OCI-LY3 (cell line): ENCODE measurements at regions not wholly inside any gene's neighbourhood (a gene's known extent, or its start where the extent isn't known, plus 50 kb on each side); places are given as distances from the start of the nearest gene placed in this dataset.

Experiments used
- H2AFZ ChIP-seq: fragments of 200-600, 300-600 bp; shearing (Covaris generic); 2 replicates; pipeline ENCODE4 v1.6.0; 2014; ENCODE audit warnings: antibody characterized with exemption, low read depth, low read length
- H3K27ac ChIP-seq: fragments of 200-600, 300-600 bp; sonication (generic); 2 replicates; pipeline ENCODE4 v1.5.1; 2014; ENCODE audit warnings: mild to moderate bottlenecking, low read length, moderate library complexity, mixed read lengths
- H3K27me3 ChIP-seq: fragments of 200-600, 300-600 bp; sonication (generic); 2 replicates; pipeline ENCODE4 v1.6.1; 2014; ENCODE audit warnings: low read depth, low read length, mixed read lengths
- H3K36me3 ChIP-seq: fragments of 200-600, 300-600 bp; sonication (generic); replicated peaks from 2 replicates; pipeline ENCODE3; 2014; ENCODE audit warnings: low read depth, low read length, mixed read lengths
- H3K4me1 ChIP-seq: fragments of 300-600, 200-600 bp; sonication (generic); 2 replicates; pipeline ENCODE4 v1.6.1; 2014; ENCODE audit warnings: low read length, mixed read lengths
- H3K4me2 ChIP-seq: fragments of 200-600, 300-600 bp; sonication (generic); 2 replicates; pipeline ENCODE4 v1.6.1; 2014; ENCODE audit warnings: low read length, mixed read lengths
- H3K4me3 ChIP-seq: fragments of 300-600, 200-600 bp; sonication (generic); 2 replicates; pipeline ENCODE4 v1.5.1; 2014; ENCODE audit warnings: antibody characterized with exemption, mild to moderate bottlenecking, low read length, moderate library complexity
- H3K79me2 ChIP-seq: fragments of 300-600, 200-600 bp; shearing (Covaris generic); 2 replicates; pipeline ENCODE4 v1.6.1; 2014; ENCODE audit warnings: mild to moderate bottlenecking, low read length, mixed read lengths
- H3K9ac ChIP-seq: fragments of 300-600, 200-600 bp; shearing (Covaris generic); 2 replicates; pipeline ENCODE4 v1.6.0; 2014; ENCODE audit warnings: mild to moderate bottlenecking, low read length, moderate library complexity
- H3K9me3 ChIP-seq: fragments of 200-600, 300-600 bp; shearing (Covaris generic); 2 replicates; pipeline ENCODE4 v1.6.1; 2014; ENCODE audit warnings: low read length, mixed read lengths; ENCODE audit not compliant: insufficient read depth
- H4K20me1 ChIP-seq: fragments of 200-600, 300-600 bp; sonication (generic); 2 replicates; pipeline ENCODE4 v1.6.1; 2016; ENCODE audit warnings: low read length, mixed read lengths; ENCODE audit not compliant: insufficient read depth
- EZH2phosphoT487 ChIP-seq: fragments of 200-600 bp; shearing (Covaris generic); IDR thresholded peaks from 2 replicates; pipeline ENCODE4 v1.6.1; 2018; ENCODE audit warnings: antibody characterized with exemption, mixed run types, low read depth
- TF ChIP-seq, protein P1 (sequence below): fragments of 200-600, 300-600 bp; sonication (generic); IDR thresholded peaks from 2 replicates; pipeline ENCODE4 v1.5.1; 2014; ENCODE audit warnings: antibody characterized with exemption, low read length, low read depth

DNA sequence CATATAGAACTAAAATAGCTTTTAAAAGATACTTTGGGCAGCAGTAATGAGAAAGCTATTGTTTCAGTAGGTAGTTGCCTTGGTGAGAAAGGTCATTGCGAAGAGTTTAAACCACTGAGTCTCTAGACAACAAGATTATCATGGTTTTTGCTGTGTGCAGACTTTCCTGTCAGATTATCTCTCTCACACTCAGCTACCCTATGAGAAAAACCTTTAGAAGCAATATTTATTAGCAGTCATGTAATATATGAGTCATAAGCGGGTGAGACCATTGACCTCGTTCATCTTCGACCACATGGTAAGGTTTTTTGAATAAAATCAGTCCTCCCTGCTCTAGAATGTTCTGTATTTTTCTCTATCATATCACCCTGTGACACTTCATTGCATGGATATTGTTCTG lies 59.9 kb downstream of the GPR65 start:
- TF ChIP-seq, protein P1, sequence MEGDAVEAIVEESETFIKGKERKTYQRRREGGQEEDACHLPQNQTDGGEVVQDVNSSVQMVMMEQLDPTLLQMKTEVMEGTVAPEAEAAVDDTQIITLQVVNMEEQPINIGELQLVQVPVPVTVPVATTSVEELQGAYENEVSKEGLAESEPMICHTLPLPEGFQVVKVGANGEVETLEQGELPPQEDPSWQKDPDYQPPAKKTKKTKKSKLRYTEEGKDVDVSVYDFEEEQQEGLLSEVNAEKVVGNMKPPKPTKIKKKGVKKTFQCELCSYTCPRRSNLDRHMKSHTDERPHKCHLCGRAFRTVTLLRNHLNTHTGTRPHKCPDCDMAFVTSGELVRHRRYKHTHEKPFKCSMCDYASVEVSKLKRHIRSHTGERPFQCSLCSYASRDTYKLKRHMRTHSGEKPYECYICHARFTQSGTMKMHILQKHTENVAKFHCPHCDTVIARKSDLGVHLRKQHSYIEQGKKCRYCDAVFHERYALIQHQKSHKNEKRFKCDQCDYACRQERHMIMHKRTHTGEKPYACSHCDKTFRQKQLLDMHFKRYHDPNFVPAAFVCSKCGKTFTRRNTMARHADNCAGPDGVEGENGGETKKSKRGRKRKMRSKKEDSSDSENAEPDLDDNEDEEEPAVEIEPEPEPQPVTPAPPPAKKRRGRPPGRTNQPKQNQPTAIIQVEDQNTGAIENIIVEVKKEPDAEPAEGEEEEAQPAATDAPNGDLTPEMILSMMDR: no peak
- no peak for TF ChIP-seq EZH2phosphoT487
- no peak overlapping the region for H3K27ac ChIP-seq
- H2AFZ ChIP-seq: no peak overlapping the region

DNA sequence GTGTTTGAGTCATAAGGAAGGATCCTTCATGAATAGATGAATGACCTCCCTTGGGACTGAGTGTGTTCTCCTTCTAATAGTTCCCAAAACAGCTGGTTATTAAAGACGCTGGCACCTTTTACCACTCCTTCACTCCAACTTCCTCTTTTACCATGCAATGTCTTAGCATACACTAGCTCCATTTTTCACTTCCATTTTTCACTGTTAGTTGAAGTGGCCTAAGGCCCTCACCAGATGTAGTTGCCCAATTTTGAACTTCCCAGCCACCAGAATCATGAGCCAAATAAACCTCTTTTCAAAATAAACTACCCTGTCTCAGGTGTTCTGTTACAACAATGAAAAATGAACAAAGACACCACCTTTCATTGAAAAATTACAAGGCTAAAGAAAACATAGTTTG lies 64.7 kb downstream of the GPR65 start:
- Histone ChIP-seq H3K27ac (no peak overlapping the region), H3K4me2 (no peak overlapping the region), H3K79me2 (no peaks in the 10 kb centered on the region), H2AFZ (no peak overlapping the region), H3K27me3 (no peaks in the 10 kb centered on the region), H3K9me3 (peaks cover 25% of the 10 kb centered on the region), H3K4me3 (no peak overlapping the region), H3K36me3 (peaks cover 10% of the 10 kb centered on the region), H4K20me1 (no peaks in the 10 kb centered on the region), H3K4me1 (no peaks in the 10 kb centered on the region), H3K9ac (no peak overlapping the region)
- no peak for TF ChIP-seq EZH2phosphoT487
- TF ChIP-seq, protein P1: no peak

More for the DNA sequence above, 59.9 kb downstream of the GPR65 start:
- no peaks in the 10 kb centered on the region for H3K27me3 ChIP-seq
- no peak overlapping the region for H3K4me2 ChIP-seq
- H3K4me3 ChIP-seq: no peak overlapping the region
- H3K4me1 ChIP-seq: no peaks in the 10 kb centered on the region
- H4K20me1 ChIP-seq: no peaks in the 10 kb centered on the region
- peaks cover 5% of the 10 kb centered on the region for H3K36me3 ChIP-seq
- H3K9me3 ChIP-seq: peaks cover 6% of the 10 kb centered on the region; the same call in 1 of the 2 replicates
- H3K79me2 ChIP-seq: no peaks in the 10 kb centered on the region
- no peak overlapping the region for H3K9ac ChIP-seq

DNA sequence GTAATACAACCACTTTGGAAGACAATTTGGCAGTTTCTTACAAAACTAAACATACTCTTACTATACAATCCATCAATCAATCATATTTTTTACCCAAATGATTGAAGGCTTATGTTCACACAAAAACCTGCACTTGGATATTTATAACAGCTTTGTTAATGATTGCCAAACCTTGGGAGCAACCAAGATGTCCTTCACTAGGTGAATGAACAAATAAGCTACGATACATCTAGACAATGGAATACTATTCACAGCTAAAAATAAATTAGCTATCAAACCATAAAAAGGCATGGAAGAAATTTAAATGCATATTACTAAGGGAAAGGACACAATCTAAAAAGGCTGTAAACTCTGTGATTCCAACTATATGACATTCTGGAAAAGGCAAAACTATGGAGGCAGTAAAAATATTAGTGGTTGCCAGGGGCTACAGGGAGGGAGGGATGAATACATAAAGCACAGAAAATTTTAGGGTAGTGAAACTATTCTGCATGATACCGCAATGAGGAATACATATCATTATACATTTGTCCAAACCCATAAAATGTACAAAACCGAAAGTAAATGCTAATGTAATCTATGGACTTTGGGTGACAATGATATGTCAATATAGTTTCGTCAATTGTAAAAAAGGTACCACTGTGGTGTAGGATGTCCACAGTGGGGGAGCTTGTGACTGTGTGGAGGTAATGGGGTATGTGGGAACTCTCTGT lies 70.5 kb downstream of the GPR65 start:
- Histone ChIP-seq H3K27ac (no peak overlapping the region), H3K4me1 (peaks cover 13% of the 10 kb centered on the region), H3K9ac (no peak overlapping the region), H3K27me3 (no peaks in the 10 kb centered on the region), H3K79me2 (no peaks in the 10 kb centered on the region), H3K4me3 (no peak overlapping the region), H3K36me3 (peaks cover under 1% of the 10 kb centered on the region), H4K20me1 (no peaks in the 10 kb centered on the region), H3K4me2 (peak overlapping the region; percentile 25), H3K9me3 (peaks cover 13% of the 10 kb centered on the region), H2AFZ (no peak overlapping the region)
- TF ChIP-seq, protein P1: no peak
- TF ChIP-seq EZH2phosphoT487: no peak

DNA sequence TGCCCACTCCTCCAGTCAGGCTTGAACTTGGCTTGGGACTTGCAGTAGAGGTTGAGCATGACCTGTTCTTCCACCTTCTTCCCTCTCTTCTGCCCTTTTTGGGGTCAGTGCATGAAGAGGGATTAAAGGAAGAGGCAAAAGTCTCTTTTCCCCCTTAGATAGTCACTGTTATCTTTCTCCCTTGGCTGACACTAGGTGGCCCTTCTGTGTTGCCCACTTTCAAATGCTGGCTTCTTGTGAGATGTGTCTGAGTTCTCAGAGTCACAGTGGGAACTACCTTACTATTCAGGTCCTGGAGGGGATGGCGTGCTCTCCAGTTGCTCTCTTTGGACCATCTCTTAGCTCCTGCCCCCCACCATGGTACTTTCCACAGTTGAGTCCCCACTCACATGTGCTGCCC lies 73.6 kb downstream of the GPR65 start:
- Histone ChIP-seq H3K4me2 (no peak overlapping the region), H3K79me2 (no peaks in the 10 kb centered on the region), H3K36me3 (no peaks in the 10 kb centered on the region), H4K20me1 (no peaks in the 10 kb centered on the region), H3K27ac (no peak overlapping the region), H3K27me3 (no peaks in the 10 kb centered on the region), H3K4me1 (peaks cover 13% of the 10 kb centered on the region), H3K9ac (no peak overlapping the region), H2AFZ (no peak overlapping the region), H3K4me3 (no peak overlapping the region), H3K9me3 (peaks cover 8% of the 10 kb centered on the region; the same call in 1 of the 2 replicates)
- TF ChIP-seq, protein P1: peak; percentile 41; the same call in 1 of the 2 replicates
- no peak for TF ChIP-seq EZH2phosphoT487
